KMS-11 (cell line): ENCODE measurements at regions not wholly inside any gene's neighbourhood (a gene's known extent, or its start where the extent isn't known, plus 50 kb on each side); places are given as distances from the start of the nearest gene placed in this dataset.

Experiments
- H2AFZ ChIP-seq: fragments of 200-600 bp; sonication (generic); 2 replicates; pipeline ENCODE4 v1.6.1; 2016; ENCODE audit warnings: antibody characterized with exemption, mixed run types, low read depth
- H3K27ac ChIP-seq: fragments of 200-600 bp; sonication (generic); 2 replicates; pipeline ENCODE4 v1.6.1; 2016; ENCODE audit warnings: mild to moderate bottlenecking, mixed run types
- H3K27me3 ChIP-seq: fragments of 200-600 bp; sonication (generic); 2 replicates; pipeline ENCODE4 v1.6.1; 2017; ENCODE audit warnings: mild to moderate bottlenecking, low read depth, mixed run types, moderate library complexity; ENCODE audit not compliant: insufficient read depth
- H3K36me3 ChIP-seq: fragments of 200-600 bp; sonication (generic); 2 replicates; pipeline ENCODE4 v1.6.1; 2017; ENCODE audit warnings: mild to moderate bottlenecking, mixed run types; ENCODE audit not compliant: insufficient read depth
- H3K4me1 ChIP-seq: fragments of 200-600 bp; sonication (generic); 2 replicates; pipeline ENCODE4 v1.6.1; 2016; ENCODE audit warnings: mild to moderate bottlenecking, low read depth, mixed run types; ENCODE audit not compliant: poor library complexity, severe bottlenecking
- H3K4me2 ChIP-seq: fragments of 200-600 bp; sonication (generic); 2 replicates; pipeline ENCODE4 v1.7.0; 2016; ENCODE audit warnings: mild to moderate bottlenecking, mixed run types
- H3K4me3 ChIP-seq: fragments of 200-600 bp; sonication (generic); IDR thresholded peaks from 2 replicates; pipeline ENCODE4 v1.6.1; 2017; ENCODE audit warnings: low read depth, low read length, mixed read lengths; ENCODE audit not compliant: insufficient read depth
- H3K79me2 ChIP-seq: fragments of 200-600 bp; sonication (generic); 2 replicates; pipeline ENCODE4 v1.6.1; 2016; ENCODE audit warnings: low read depth, mixed run types; ENCODE audit not compliant: insufficient read depth
- H3K9ac ChIP-seq: fragments of 200-600 bp; sonication (generic); 2 replicates; pipeline ENCODE4 v1.6.1; 2016; ENCODE audit warnings: mild to moderate bottlenecking, mixed run types
- H4K20me1 ChIP-seq: fragments of 200-600 bp; sonication (generic); 2 replicates; pipeline ENCODE4 v1.6.1; 2016; ENCODE audit warnings: mild to moderate bottlenecking, mixed run types; ENCODE audit not compliant: insufficient read depth
- TF ChIP-seq, protein P1 (sequence below): fragments of 200-600 bp; sonication (generic); conservative IDR thresholded peaks from 2 replicates; pipeline ENCODE4 v1.6.1; 2017; ENCODE audit warnings: low read depth, mild to moderate bottlenecking, antibody characterized with exemption, low read length, moderate library complexity, mixed read lengths

DNA sequence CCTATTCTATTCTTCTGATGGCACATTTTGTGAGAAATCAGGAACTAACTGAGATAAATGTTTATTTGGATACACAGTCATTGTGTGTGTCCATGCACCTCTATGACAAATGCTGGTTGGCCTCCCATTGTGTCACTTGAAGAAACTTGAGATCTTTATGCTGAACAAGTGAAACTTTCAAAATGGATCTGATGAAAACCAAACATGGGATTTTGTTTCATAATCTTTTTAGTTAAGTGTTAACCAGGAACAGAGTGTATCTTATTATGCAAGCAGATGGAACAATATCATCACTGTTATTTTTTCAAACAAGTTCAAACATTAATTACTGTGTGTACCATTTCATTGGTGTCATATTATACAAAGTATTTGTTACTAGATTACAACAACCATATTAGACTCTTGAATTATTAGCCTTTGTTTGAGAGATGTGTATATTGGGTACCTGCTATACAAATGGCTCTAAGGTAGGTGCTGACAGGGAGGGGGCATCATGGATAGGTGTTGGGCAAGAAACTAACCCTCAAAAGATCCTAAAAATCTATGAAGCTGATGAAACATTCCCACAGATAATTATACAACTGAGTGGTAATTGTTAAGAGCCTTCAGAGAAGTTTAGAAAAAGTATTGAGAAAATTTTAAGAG is 159.8 kb downstream of the PALM2AKAP2 start:
- Histone ChIP-seq H2AFZ (no peak overlapping the region), H3K36me3 (no peaks in the 10 kb centered on the region), H4K20me1 (no peaks in the 10 kb centered on the region)

DNA sequence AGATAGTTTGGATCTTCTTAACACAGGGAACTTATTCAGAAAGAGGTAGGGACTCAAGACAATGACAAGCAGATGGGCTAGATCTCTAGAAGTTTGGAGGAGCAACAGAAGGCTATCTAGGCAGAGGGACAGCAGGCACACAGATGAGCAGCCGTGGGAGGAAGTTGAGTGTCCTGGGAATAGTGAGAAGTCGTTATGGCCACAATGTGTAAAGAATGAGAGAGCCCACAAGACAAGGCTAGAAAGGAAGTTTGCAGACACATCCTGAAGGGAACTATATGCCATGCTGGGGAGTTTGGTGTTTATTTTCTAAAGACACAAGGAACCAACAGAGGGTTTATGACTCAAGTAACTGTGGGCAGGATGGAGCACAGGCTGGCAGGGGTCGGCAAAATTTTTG is 160.6 kb downstream of the PALM2AKAP2 start:
- Histone ChIP-seq H3K36me3 (no peaks in the 10 kb centered on the region), H3K9ac (no peak overlapping the region), H3K27ac (no peak overlapping the region), H2AFZ (no peak overlapping the region), H3K27me3 (peaks cover 3% of the 10 kb centered on the region; the same call in 1 of the 2 replicates), H3K79me2 (no peaks in the 10 kb centered on the region), H3K4me3 (no peak overlapping the region), H3K4me1 (peaks cover 6% of the 10 kb centered on the region), H4K20me1 (no peaks in the 10 kb centered on the region), H3K4me2 (no peak overlapping the region)
- TF ChIP-seq, protein P1, sequence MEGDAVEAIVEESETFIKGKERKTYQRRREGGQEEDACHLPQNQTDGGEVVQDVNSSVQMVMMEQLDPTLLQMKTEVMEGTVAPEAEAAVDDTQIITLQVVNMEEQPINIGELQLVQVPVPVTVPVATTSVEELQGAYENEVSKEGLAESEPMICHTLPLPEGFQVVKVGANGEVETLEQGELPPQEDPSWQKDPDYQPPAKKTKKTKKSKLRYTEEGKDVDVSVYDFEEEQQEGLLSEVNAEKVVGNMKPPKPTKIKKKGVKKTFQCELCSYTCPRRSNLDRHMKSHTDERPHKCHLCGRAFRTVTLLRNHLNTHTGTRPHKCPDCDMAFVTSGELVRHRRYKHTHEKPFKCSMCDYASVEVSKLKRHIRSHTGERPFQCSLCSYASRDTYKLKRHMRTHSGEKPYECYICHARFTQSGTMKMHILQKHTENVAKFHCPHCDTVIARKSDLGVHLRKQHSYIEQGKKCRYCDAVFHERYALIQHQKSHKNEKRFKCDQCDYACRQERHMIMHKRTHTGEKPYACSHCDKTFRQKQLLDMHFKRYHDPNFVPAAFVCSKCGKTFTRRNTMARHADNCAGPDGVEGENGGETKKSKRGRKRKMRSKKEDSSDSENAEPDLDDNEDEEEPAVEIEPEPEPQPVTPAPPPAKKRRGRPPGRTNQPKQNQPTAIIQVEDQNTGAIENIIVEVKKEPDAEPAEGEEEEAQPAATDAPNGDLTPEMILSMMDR = no peak

More for the DNA sequence above, 159.8 kb downstream of the PALM2AKAP2 start:
- Histone ChIP-seq H3K79me2 (no peaks in the 10 kb centered on the region), H3K27ac (no peak overlapping the region), H3K9ac (no peak overlapping the region), H3K4me3 (no peak overlapping the region), H3K27me3 (no peaks in the 10 kb centered on the region), H3K4me2 (no peak overlapping the region), H3K4me1 (peaks cover 6% of the 10 kb centered on the region)
- TF ChIP-seq, protein P1 = no peak

DNA sequence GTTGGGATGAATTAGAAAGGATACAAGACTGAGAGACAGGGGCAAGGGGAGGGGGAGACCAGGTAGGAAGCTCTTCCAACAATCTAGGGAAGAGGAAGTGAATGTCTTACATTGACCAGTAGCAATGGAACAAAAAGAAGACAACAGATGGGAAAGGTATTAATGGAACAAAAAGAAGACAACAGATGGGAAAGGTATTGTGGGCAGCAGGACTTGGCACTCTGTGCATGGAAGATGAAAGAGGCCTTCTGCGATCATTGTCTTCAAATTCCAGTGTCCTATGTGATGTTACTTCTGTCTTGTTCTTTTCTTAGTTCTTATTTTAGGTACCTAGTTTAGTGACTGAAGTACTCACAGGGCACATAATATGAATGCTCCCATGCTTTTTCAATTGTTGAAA is 161.8 kb downstream of the PALM2AKAP2 start:
- no peaks in the 10 kb centered on the region for H3K36me3 ChIP-seq
- no peaks in the 10 kb centered on the region for H4K20me1 ChIP-seq
- H3K27ac ChIP-seq = no peak overlapping the region
- no peaks in the 10 kb centered on the region for H3K79me2 ChIP-seq
- peaks cover 6% of the 10 kb centered on the region for H3K4me1 ChIP-seq
- TF ChIP-seq, protein P1 = no peak
- no peak overlapping the region for H3K9ac ChIP-seq
- H3K4me2 ChIP-seq = no peak overlapping the region
- peaks cover 3% of the 10 kb centered on the region; the same call in 1 of the 2 replicates for H3K27me3 ChIP-seq
- H2AFZ ChIP-seq = no peak overlapping the region
- no peak overlapping the region for H3K4me3 ChIP-seq

DNA sequence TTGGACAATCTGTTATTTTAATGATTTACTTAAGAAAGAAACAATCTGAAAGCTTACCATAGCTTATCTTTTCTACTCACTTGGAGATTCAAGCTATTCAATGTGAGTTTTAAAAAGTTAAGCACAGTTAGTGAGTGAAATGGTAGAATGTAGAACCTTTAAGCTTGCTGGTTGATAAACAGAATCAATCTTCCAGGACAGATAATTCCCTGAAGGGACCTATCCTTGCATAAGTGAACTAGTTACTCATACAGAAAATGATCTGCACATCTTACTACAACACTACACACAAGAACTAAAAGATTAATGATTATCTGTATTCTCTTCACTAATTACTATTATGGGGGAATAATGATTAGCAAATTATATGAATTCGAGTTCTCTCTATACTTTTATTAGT is 165.6 kb downstream of the PALM2AKAP2 start:
- no peak overlapping the region for H3K4me2 ChIP-seq
- H3K27ac ChIP-seq = no peak overlapping the region
- peaks cover 3% of the 10 kb centered on the region for H3K4me1 ChIP-seq
- H3K9ac ChIP-seq = no peak overlapping the region
- H3K36me3 ChIP-seq = no peaks in the 10 kb centered on the region
- H3K27me3 ChIP-seq = peaks cover 3% of the 10 kb centered on the region; the same call in 1 of the 2 replicates
- no peaks in the 10 kb centered on the region for H4K20me1 ChIP-seq
- H2AFZ ChIP-seq = no peak overlapping the region
- no peak overlapping the region for H3K4me3 ChIP-seq
- no peaks in the 10 kb centered on the region for H3K79me2 ChIP-seq
- TF ChIP-seq, protein P1 = no peak
